ENCODE measurements at regions not wholly inside any gene's neighbourhood (a gene's known extent, or its start where the extent isn't known, plus 50 kb on each side); places are given as distances from the start of the nearest gene placed in this dataset.

DNA sequence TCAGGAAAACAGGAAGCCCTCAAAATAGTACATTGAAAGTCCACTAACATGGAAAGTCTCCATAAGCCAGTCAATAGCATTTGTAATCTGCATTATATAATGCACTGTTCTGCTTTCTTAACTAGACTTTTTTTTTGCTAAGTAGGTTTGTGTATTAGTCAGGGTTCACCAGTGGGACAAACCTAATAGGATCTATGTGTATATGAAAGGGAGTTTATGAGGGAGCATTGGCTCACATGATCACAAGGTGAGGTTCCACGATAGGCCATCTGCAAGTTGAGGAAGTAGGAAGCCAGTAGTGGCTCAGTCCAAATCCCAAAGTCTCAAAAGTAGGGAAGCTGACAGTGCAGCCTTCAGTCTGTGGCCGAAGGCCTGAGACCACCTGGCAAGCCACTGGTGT, 116.0 kb downstream of the MXRA5 start:
- TF ChIP-seq RAD21 (conservative IDR thresholded peaks at IDR 0.05 in 1 of 2, IDR thresholded peaks at IDR 0.05 in 1 of 2) (no peak), RFX5 (IDR thresholded peaks at IDR 0.05) (no peak), EHMT2 (IDR thresholded peaks at IDR 0.05; ENCODE audit: low read depth) (no peak), KDM5A (IDR thresholded peaks at IDR 0.05) (no peak), HOXB13 (CRISPR knock-in tag; IDR thresholded peaks at IDR 0.05; ENCODE audit: low read depth) (no peak), HDAC2 (IDR thresholded peaks at IDR 0.05) (no peak), GATA3 (IDR thresholded peaks at IDR 0.05; ENCODE audit: borderline replicate concordance) (no peak)
- ChIA-PET POLR2A (no interaction called here), CTCF (interaction anchor here (1.2 kb wide), 1 partner anchor 16 kb away, joined by 3 read pairs; no protein-coding TSS in a partner anchor)
- H3K27ac ChIP-seq: no peak overlapping the region
- 0% methylated on average over 2 of the region's 2 CpGs for WGBS (ENCODE audit: missing lambda C conversion rate)
- no peak overlapping the region for H3K4me2 ChIP-seq
- DNase-seq (ENCODE audit: low read depth in 1 of 2, low spot score in 1 of 2): no peak
- no peak for FAIRE-seq
- no peaks in the 10 kb centered on the region for H3K9me3 ChIP-seq
- ATAC-seq: no peak
- no peak overlapping the region for H3K4me3 ChIP-seq
- no peaks in the 10 kb centered on the region for H3K4me1 ChIP-seq

DNA sequence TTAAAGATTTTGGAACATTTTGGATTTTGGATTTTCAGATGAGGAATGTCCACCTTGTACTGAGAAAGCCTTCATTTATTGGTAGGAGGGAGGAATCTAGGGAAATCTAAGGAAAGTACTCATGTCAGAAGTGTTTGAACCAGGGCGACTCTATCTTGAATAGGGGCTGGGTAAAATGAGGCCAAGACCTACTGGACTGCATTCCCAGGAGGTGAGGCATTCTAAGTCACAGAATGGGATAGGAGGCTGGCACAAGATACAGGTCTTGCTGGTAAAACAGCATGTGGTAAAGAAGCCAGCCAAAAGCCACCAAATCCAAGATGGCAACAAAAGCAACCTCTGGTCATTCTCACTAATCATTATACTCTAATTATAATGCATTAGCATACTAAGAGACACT, 118.9 kb downstream of the MXRA5 start:
- H3K4me3 ChIP-seq: no peak overlapping the region
- H3K9me3 ChIP-seq: no peaks in the 10 kb centered on the region
- H3K27ac ChIP-seq: no peak overlapping the region
- TF ChIP-seq POLR2AphosphoS2 (conservative IDR thresholded peaks at IDR 0.05; ENCODE audit: low read length) (no peak), GATA3 (IDR thresholded peaks at IDR 0.05; ENCODE audit: borderline replicate concordance) (no peak), MAZ (IDR thresholded peaks at IDR 0.05; ENCODE audit: borderline replicate concordance, low read depth, low read length) (no peak), CEBPB (IDR thresholded peaks at IDR 0.05) (no peak), SMC3 (IDR thresholded peaks at IDR 0.05) (no peak), CHD4 (IDR thresholded peaks at IDR 0.05; ENCODE audit: borderline replicate concordance) (no peak), PBX3 (IDR thresholded peaks at IDR 0.05) (no peak), TFCP2L1 (CRISPR knock-in tag; IDR thresholded peaks at IDR 0.05) (no peak), EHF (CRISPR knock-in tag; IDR thresholded peaks at IDR 0.05) (no peak), HMGXB4 (CRISPR knock-in tag; IDR thresholded peaks at IDR 0.05; ENCODE audit: borderline replicate concordance) (no peak), MYC (IDR thresholded peaks at IDR 0.05; ENCODE audit: borderline replicate concordance, low read length) (no peak), JUNB (IDR thresholded peaks at IDR 0.05) (no peak), ATOH8 (CRISPR knock-in tag; IDR thresholded peaks at IDR 0.05; ENCODE audit: low read depth) (no peak), KDM5A (IDR thresholded peaks at IDR 0.05) (no peak), HOXB13 (CRISPR knock-in tag; IDR thresholded peaks at IDR 0.05; ENCODE audit: low read depth) (no peak), BHLHE40 (IDR thresholded peaks at IDR 0.05; ENCODE audit: low read depth, low read length) (no peak), PHF8 (IDR thresholded peaks at IDR 0.05; ENCODE audit: borderline replicate concordance, low read depth) (no peak), FOSB (CRISPR knock-in tag; IDR thresholded peaks at IDR 0.05) (no peak), EHMT2 (IDR thresholded peaks at IDR 0.05; ENCODE audit: low read depth) (no peak), CTCF (IDR thresholded peaks at IDR 0.05) (no peak)
- H3K4me1 ChIP-seq: no peaks in the 10 kb centered on the region
- FAIRE-seq (no peak), DNase-seq (ENCODE audit: low read depth in 1 of 2, low spot score in 1 of 2) (no peak), ATAC-seq (no peak)
- ChIA-PET POLR2A (no interaction called here), CTCF (no interaction called here)
- H3K4me2 ChIP-seq: no peak overlapping the region
- WGBS (ENCODE audit: missing lambda C conversion rate): 45% methylated on average over 1 of the region's 1 CpG

All from A549 (cell line).